SHP77 (cell line): ENCODE measurements at regions not wholly inside any gene's neighbourhood (a gene's known extent, or its start where the extent isn't known, plus 50 kb on each side); places are given as distances from the start of the nearest gene placed in this dataset.
"Not testable (repeated sequence)": the region's sequence is repeated elsewhere in the genome, so short reads cannot be mapped to it uniquely, and the experiment has no call there.

ENCODE experiments used
- DNase-seq, 2 experiments: peaks; one replicate each; lab custom pipeline; 2025; lab: John Stamatoyannopoulos, UW

DNA sequence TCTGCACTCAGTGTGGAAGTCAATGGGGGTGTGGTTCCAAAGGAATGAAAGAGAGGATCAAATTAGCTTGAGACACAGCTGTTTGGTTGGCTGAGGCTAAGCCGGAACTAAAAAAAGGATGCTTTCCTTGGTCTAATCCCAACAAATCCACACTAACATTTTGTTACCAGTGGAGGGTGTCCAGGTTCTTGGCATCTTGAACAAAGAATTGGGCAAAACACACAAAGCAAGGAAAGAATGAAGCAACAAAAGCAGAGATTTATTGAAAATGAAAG is 278.6 kb upstream of the PLET1 start:
- DNase-seq, result not testable (repeated sequence)

DNA sequence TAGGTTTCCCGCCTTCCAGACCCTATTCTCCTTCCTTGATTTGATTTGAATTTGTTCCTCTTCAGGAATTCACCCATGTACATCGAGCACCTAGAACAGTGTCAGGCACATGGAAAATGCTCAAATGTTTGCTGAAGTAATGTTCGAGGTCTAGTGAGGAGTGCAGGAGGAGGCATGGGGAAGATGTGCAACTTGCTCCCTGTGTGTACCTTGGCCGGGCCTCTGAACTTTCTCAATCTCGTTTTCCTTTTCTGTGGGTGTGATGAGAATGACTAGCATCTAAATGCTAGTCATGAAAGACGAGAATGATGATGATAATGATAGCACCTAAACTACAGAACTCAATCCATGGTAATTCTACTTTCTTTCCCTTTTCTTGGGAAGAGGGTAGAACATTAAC is 279.1 kb upstream of the PLET1 start:
- DNase-seq, result no peak

DNA sequence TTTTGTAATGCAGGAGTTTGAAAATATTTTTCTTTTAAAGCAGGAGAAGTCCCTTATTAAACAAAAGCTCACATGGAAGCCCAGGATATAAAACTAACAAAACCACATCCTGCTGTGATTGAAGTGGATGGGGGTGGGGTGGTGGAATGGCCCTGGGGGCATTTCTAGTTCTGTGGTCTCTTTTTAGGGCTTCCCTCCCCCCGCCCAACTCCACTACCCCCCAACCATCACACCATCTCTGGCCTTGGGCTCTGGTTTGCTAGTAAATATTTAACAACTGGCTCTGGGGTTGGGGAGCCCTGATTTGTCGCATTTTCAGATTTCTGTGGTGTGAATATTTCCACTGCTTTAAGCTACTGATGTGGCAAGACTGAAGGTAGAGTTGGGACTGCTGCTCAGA is 279.6 kb upstream of the PLET1 start:
- no peak for DNase-seq

DNA sequence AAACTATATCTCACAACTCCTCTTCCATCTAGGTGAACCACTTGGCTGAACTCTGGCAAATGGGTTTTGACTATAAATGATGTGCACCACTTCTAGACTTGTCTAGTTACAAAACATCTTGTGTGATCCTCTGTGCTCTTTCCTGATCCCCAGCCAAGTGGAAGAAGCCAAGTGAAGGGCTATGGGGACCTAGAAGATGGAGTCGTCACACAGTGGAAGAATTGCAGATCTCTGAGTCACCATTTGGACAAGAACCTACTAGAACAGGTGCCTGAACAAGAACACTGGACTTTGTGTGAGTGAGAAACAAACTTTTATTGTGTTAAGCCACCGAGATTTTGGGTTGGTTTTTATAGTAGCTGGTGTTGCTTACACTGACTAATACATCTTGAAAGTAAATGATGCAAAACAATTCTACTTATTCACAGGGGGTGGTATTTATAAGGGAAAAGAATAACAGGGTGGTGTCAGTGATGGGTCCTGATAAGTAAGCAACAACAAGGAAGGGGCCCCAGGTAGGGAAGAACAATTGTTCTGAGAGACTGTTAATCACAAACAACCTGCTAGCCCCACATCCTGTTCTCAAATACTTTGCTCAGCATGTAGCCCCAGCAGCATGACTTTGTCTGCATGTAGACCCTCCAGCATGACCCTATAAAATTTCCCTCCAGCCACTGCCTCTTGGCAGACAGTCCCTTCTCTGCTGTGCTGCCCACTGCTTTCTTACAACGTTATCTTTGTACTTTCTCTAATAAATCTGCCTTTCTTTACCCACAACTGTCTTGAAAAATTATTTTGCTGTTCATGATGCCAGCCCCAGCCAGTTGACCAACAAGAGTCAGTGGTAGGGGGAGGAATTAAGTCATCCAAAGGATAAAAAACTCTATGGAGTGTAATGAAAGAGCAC is 280.7 kb upstream of the PLET1 start:
- DNase-seq, result no peak

DNA sequence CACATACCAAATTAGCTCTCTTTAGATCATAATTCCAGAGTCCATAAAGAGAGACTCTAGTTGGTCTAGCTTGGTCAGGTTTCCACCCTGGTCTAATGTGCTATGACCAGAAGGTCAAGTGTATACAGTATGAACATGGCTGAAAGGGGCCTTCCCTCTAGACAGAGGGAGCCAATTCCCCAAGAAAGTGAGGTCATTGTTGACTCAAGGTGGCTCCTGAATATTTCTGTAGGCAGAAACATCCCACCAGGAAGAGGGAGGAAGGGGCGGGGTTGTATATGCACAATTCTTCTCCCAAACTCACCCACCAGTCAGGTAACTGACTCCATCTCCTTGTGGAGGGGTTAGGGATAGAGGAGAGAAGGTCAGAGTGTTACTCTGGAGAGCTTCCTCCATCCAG is 281.8 kb upstream of the PLET1 start:
- no peak for DNase-seq

DNA sequence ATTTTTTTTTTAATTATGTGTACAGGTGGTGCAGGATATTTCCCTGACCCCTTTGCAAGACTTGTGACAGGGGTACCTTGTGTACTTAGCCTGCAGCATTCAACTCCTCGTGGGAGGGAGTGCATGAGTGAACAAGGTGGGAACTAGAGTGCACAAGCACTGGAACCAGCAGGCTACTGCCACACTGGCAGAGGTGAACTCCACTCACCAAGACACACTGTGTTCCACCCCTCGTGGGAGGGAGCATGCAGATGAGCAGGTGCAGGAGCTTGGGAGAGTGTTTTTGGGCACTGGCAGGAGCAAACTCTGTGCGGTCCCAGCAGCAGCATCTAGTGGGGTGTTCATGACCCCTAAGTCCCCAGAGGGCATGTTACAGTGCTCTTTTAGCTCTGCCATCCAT is 282.7 kb upstream of the PLET1 start:
- DNase-seq, result no peak

DNA sequence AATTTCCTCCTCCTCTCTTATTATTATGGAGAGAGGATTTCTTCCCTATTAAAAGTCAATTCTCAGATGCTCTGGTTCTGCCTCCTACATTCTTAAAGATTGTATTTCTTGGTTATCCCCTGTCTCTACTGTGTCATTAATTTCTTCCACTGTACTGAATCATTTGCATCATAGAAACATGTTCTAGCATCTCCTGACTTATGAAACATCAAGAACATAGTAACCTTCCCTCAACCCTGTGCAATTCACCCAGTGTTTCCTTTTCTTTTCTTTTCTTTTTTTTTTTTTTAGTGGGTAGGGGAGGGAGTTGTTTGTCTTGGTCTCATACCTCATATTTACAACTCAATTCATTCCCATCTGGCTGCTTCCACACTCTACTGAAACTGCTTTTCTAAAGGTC is 288.0 kb upstream of the PLET1 start:
- DNase-seq, result no peak

DNA sequence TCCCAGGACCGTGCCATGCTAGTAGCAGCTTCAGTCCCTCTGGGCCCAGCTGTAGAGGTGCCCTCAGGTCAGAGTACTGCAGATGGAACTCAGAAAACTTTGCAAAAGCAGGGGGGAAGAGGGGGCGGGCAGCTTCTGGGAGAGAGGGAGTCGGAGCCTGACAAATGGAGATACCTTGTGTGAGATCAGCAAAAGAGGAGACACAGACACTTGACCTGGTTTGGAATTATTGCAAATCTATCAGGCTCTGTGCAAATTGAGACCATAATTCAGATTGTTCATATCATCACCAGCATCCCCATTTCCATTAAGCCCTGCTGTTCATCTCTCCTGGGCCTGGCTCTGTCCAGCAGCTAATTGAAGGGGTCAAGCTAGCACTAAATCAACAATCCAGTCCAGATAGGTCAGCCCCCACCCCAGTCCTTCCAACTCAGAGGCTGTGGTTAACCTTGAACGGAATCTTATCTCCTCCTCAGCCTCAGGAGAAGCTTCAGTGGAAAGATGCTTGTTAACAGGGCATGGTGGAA is 292.6 kb upstream of the PLET1 start:
- DNase-seq, result no peak

DNA sequence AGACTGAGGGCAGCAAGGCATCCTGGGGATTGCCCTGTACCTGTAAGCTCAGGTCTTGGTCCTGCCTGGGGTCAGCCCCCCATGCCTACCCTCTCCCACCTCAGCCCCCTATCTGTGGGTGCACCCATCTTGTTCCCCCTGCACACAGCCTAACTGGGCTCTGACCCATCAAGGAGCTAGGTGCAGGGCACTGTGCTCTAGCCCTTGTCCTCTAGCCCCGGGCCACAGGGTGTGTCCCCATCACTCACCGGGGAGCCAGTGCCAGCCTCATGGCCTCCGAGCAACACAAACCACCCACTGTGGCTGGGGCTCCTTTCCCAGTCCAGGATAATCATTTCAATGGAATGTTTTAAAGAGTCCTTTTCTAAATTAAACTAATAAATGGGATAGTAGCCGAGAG is 293.9 kb upstream of the PLET1 start:
- no peak for DNase-seq

DNA sequence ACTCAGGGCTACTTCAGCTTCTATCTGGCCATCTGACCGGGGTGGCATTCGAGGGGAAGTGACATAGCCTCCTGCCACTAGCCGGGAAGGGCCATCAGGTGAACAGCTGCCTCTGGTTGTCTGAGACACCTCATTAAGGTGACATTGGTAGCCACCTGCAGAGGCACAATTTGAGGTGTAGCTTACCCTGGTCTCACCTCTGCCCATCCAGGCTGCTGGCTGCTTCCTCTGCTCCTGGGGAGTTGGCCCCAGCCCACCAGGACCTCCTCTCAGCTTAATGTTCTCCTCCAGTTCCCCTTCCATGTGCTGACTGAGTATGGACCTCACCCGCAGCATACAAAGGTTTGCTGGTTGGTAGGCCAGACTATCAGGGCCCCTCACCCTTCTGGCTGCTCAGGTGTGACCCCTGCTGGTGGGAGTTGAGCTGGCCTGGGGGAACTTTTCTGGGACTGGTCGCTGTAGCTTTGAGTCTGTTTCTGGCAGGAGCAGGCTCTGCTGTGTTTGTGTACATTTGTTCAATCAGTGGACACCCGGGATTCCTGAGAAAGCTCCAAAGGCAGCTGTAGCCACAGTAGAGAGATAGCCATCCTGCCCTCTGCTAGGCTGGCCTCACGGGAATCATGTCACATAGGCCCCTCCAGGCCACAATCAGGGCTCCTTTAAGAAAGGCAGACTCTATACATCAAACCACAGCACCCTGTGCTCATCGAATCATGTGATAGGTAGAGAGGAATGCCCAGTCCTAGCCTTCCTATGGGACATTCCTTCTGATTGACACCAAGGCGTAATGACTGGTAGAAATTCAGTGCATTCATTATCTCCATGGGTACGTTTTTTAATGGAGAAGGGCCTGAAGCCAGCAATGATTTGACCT is 295.1 kb upstream of the PLET1 start:
- peak; percentile 9 to 17 for DNase-seq

DNA sequence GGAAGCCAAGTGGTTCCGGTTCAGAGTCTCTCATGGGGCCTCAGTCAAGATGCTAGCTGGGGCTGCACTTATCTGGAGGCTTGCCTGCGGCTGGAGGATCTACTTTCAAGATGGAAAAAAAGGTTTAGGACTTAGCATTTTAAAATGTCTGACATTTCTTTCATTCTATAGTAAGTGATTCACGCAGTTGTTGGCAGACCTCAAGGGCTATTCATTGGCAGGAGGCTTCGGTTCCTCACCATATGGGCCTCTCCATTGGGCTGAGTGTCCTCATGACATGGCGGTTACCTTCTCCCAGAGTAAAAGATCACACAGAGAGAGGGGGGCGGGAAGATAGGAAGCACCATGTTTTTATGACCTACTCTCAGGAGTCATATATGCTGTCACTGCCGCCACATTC is 298.0 kb upstream of the PLET1 start:
- no peak for DNase-seq

DNA sequence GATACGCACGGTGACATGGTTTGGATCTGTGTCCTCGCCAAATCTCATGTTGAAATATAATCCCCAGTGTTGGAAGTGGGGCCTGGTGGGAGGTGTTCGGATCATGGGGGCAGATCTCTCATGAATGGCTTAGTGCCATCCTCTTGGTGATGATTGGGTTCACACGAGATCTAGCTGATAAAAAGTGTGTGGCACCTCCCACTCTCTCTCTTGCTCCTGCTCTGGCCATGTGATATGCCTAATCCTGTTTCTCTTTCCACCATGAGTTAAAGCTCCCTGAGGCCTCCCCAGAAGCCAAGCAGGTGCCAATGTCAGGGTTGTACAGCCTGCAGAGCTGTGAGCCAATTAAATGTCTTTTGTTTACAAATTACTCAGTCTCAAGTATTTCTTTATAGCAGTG is 303.1 kb upstream of the PLET1 start:
- DNase-seq, result no peak

DNA sequence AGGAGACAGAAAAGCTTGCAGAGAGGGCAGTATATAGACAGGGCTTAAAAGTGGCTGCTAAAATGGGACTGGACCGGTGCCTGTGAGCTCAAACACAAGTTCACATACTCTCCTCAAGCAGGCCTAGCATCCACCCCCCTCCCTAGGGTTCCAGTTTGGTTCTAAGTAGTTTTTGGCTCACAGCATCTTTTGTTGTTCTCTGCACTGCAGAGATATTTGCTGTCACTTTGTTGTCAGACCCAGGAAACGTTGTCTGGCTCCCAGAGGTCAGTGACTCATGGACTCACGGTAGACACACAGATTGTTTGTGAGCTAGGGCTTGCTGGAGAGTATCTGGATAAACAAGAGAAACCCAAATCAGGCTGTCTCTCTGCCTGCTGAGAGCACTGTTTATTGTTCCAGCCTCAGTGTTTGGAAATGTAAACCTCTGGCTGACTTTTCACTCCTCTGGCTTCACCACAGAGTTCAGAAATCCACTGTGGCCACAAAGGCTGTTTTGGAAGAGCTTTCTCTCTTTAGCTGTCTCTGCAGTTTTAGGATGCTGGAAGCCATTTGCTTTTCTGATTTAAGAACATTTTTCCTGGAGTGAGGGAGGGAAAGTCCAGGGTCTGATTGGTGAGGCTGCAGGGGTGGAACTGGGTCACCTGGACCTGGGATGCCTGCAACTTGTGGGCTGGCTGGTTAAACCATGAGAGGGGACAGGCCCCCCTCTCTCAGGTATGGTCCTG is 303.7 kb upstream of the PLET1 start:
- DNase-seq, result no peak

DNA sequence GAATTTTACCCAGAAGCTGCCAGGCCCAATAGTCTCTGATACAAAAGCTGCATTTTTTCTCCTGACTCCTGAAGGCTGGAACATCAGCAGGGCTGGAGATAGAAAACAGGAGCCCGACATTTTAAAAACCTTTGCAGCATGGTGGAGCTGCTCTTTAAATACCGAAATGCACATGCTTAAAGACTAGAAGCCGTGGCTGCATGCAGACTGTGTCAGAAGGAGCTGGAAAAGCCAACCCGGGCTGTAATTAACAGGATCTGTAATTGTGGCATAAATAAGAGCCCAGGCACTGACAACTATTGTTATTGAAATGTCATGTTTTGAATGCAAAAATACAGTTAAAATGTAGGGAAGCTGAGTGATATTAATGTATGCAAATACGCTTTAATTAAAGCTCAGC is 304.9 kb upstream of the PLET1 start:
- no peak for DNase-seq

DNA sequence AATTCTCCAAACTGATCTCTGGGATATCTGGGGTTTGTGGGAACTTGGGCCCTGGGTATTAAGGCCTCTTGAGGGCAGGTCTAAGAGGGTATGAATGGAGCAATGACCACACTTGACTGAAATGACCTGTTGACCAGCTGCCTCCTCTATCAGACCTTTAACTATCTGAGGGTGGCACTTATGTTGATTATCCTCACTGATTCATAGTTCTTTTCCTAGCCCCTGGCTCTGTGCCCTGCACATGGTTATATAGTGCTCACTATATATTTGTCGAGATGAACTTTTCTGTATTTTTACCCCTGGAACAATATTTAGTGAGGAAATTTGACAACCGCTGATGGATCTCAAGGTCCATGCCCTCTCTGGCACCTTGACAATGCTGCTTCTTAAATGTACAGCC is 305.5 kb upstream of the PLET1 start:
- DNase-seq, result no peak

DNA sequence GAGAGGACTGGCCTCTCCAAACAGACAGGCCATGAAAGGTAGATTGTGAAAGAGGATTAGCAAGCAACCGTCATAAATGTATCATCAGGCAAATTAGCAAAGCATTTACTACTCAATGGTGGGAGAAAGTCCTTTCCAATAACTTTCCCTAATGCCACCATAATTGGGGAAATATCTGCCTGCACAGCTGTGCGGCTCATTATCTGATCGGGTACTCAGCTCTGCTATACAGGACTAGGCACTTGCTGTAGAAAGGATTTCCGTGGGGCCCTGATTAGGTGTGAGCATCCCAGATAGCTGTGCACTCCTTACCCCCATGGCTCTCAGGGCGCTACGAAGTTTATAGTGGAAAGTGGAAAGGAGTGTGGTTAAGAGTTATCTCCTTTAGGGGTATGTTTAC is 309.7 kb upstream of the PLET1 start:
- DNase-seq, result no peak

DNA sequence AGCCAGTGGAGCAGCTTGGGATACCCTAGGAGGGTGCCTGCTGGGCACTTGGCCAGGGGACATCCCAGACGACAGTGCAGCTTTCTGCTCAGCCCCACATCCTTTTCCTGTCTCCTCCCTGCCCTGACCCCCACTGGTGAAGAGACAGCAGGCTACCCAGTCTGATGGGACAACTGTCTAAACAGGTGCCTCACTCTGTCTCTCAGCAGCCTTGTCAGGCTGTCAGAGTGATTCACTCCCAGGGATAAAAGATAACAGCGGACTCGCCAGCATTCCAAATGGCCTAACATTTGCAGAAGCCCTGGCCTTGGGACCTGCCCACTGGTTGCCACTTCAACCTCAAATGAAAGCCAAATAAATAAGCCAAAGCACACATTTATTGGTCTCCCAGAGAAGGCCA is 318.6 kb upstream of the PLET1 start:
- peak in 1 of 2 experiments; percentile 1 for DNase-seq

DNA sequence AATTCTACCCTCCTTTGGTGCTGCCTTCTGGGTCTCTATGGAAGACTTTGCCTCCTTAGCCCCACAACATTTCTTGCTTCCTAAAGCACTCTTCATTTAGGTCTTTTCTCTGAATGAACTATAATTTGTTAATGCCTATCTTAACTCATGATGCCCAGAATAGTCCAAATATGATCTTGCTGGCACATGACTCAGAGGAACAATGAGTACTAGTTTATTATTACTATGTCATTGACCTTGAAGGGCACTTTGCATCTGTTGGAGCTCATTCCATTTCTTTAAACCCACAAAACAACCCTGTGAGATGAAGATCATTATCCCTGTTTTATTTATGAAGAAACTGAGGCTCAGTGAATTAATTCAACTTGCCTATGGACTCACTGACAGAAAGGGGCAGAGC is 320.2 kb upstream of the PLET1 start:
- no peak for DNase-seq

DNA sequence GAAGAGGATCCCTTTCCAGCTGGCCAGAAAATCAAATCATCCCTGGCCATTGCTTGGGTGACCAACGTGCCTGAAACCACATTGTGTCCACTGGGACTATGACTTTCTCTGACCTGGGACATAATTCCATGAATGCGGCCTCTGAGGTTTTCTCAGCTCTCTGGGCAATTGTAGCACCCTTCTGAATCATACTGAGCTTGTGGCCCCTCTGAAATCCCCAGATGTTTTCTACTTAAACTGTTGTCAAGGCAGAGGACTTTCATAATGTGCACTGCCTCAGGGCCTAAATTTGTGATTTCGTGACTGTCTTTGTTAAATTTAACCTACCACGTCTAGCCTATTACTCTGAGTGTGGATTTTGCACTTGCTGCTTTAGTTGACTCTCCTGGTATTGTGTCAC is 321.1 kb upstream of the PLET1 start:
- DNase-seq, result no peak

DNA sequence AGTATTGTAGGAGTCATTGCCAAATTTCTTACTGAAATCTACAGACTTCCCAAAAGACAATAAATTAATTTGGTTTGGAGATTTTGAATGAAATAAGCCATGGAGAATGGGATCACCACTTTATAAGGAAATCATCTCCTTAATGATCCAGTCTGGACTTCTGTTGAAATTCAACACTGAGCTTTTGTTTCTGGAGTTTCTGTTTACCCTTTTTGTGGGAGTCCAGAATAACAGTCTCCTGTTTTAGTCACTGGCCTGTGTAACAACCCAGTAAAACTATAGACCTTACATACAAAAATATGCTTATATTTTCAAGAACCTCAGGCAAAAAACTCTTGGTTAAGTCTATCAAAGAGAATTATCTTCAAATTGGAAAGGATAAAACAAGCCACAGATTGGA is 321.7 kb upstream of the PLET1 start:
- no peak for DNase-seq

DNA sequence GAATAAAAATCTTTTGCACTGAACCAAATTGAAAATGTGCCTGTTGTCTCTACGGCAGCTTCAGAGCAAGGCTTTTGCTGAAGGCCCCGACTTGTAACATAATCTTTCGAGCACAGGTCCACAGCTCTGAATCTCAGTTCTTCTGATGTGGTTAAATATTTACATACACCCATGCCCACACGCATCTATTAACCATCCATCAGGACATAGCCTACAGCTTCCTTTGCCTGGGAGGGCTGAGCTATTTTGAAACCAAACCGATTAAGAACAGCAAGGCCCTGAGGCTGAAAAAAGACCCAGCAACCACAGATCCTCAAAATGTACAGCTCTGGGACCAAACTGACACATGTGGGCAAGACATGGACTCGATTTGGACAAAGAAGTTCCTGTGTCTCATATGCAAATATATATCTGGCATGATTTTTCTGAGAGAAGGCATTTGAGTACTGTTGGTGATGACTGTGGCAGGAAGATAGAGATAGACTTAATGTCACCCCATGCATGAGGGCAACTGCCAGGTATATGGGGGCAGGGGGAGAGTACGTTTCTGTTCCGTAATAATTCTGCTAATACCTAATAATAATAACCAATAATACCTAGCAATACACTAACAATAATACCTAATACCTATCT is 322.7 kb upstream of the PLET1 start:
- DNase-seq, result no peak

DNA sequence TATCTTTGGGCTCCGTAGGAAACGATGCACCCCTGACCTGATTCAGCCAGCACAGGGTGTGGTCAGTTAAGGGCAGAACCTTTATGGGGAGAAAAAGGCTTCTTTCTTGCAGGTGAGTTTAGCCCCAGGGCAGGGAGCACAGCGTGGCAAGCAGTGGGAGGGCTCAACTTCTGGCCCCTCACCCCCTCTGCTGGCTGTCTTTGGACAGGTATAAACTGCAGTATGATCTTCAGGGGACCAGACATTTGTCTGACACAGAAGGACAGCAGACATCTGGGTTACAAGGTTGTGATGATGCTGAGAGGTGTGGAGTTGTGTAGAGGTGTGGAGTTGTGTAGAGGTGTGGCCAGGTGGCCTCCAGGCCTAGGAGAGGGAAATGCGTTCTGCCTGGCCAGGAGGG is 324.0 kb upstream of the PLET1 start:
- peak in 1 of 2 experiments; percentile 2 for DNase-seq
